Upper lobe of left lung (tissue), 6 donors: ENCODE measurements at regions not wholly inside any gene's neighbourhood (a gene's known extent, or its start where the extent isn't known, plus 50 kb on each side); places are given as distances from the start of the nearest gene placed in this dataset.

Source experiments
- ATAC-seq, 2 donors: fragments of 200-7000 bp; cut with Tn5 transposase; one replicate each; pipeline ENCODE4 v1.9.1; 2022; ENCODE audit warnings: mild to moderate bottlenecking in 2 of 2, moderate library complexity in 2 of 2; ENCODE audit not compliant: low FRiP score in 2 of 2
- DNase-seq, 2 donors: peaks; one replicate each; pipeline ENCODE4 v3.0.0-alpha.2; 2019 to 2020
- H3K27ac ChIP-seq, 4 donors: fragments of 200-600 bp; sonication (generic); one replicate each; pipeline ENCODE4 v1.5.1; 2016 to 2019
- H3K27me3 ChIP-seq, 4 donors: fragments of 200-600 bp; sonication (generic); one replicate each; pipeline ENCODE4 v1.5.1; 2017 to 2019
- H3K36me3 ChIP-seq, 4 donors: fragments of 200-600 bp; sonication (generic); one replicate each; pipeline ENCODE4 v1.5.1; 2016 to 2019
- H3K4me1 ChIP-seq, 4 donors: fragments of 200-600 bp; sonication (generic); one replicate each; pipeline ENCODE4 v1.5.1; 2018 to 2019
- H3K4me3 ChIP-seq, 4 donors: fragments of 200-600 bp; sonication (generic); one replicate each; pipeline ENCODE4 v1.5.1; 2017 to 2019; ENCODE audit warnings: mild to moderate bottlenecking in 2 of 4, moderate library complexity in 1 of 4
- H3K9me3 ChIP-seq, 4 donors: fragments of 200-600 bp; sonication (generic); one replicate each; pipeline ENCODE4 v1.5.1; 2018 to 2019
- CTCF ChIP-seq, 6 experiments: fragments of 450-650 bp in 4 of 6; fragments of 200-600 bp in 2 of 6; sonication (generic) in 2 of 6; IDR thresholded peaks; one replicate each; pipeline ENCODE4 v1.5.1; 2016 to 2019; ENCODE audit warnings: antibody characterized with exemption in 6 of 6
- EP300 ChIP-seq, 4 donors: sonication (generic); formaldehyde crosslinking; IDR thresholded peaks; one replicate each; pipeline ENCODE4 v1.5.1; 2017; ENCODE audit warnings: antibody characterized with exemption in 4 of 4, control low read depth in 2 of 4
- POLR2A ChIP-seq, 4 donors: fragments of 450-650 bp; IDR thresholded peaks; one replicate each; pipeline ENCODE4 v1.5.1; 2016 to 2017; ENCODE audit warnings: antibody characterized with exemption in 4 of 4, mild to moderate bottlenecking in 2 of 4
- POLR2AphosphoS5 ChIP-seq, 2 donors: sonication (generic); formaldehyde crosslinking; IDR thresholded peaks; one replicate each; pipeline ENCODE4 v1.5.1; 2017; ENCODE audit warnings: antibody characterized with exemption in 2 of 2
- WGBS, 2 donors: methylation state at CpG; one replicate each; pipeline ENCODE4 v1.1.5; 2017 to 2018; 5-methylcytosine and 5-hydroxymethylcytosine counted together
- donor health status: DM: no; HTN: no; CAD: no; lungs with moderate emphysema.
- donor health status: DM: no; HTN: yes; CAD: no; lungs with severe emphysema.

GRCh38 chr2:18167871-18168270 lies 289.4 kb downstream of the KCNS3 start:
- 56 to 64% methylated on average over 8 of the region's 8 CpGs for WGBS, 2 donors
- ATAC-seq (peak in 1 of 2 donors; percentile 15), DNase-seq (peak in 1 of 2 donors; percentile 38)
- no peak for TF ChIP-seq POLR2AphosphoS5 (IDR thresholded peaks at IDR 0.05)
- no peak for TF ChIP-seq CTCF (IDR thresholded peaks at IDR 0.05)
- no peak for TF ChIP-seq EP300 (IDR thresholded peaks at IDR 0.05)
- TF ChIP-seq POLR2A (IDR thresholded peaks at IDR 0.05): no peak
- H3K27ac ChIP-seq: peak overlapping the region in 2 of 4 donors; percentile 8 to 43
- H3K4me1 ChIP-seq: peaks cover 0 to 26% (median 20%) of the 10 kb centered on the region in 4 donors
- H3K36me3 ChIP-seq: no peaks in the 10 kb centered on the region
- no peaks in the 10 kb centered on the region for H3K27me3 ChIP-seq
- H3K9me3 ChIP-seq: no peaks in the 10 kb centered on the region
- peak overlapping the region in 2 of 4 donors; percentile 1 to 6 for H3K4me3 ChIP-seq

- no peaks in the 10 kb centered on the region for H3K27me3 ChIP-seq
- H3K36me3 ChIP-seq: no peaks in the 10 kb centered on the region
- H3K4me1 ChIP-seq: no peaks in the 10 kb centered on the region
- no peak overlapping the region for H3K4me3 ChIP-seq
- no peaks in the 10 kb centered on the region for H3K9me3 ChIP-seq
- ATAC-seq (no peak), DNase-seq (no peak)
- 91 to 94% methylated on average over 5 of the region's 5 CpGs for WGBS, 2 donors
- no peak overlapping the region for H3K27ac ChIP-seq
- TF ChIP-seq POLR2AphosphoS5 (IDR thresholded peaks at IDR 0.05): no peak
- no peak for TF ChIP-seq CTCF (IDR thresholded peaks at IDR 0.05)
- no peak for TF ChIP-seq EP300 (IDR thresholded peaks at IDR 0.05)
- no peak for TF ChIP-seq POLR2A (IDR thresholded peaks at IDR 0.05)
These were observed 283.2 kb downstream of the KCNS3 start for GRCh38 chr2:18161681-18162080.

GRCh38 chr2:18159896-18160295 lies 281.4 kb downstream of the KCNS3 start:
- no peak overlapping the region for H3K4me3 ChIP-seq
- WGBS, 2 donors: 60% methylated on average over 5 of the region's 5 CpGs
- no peaks in the 10 kb centered on the region for H3K36me3 ChIP-seq
- H3K27me3 ChIP-seq: no peaks in the 10 kb centered on the region
- TF ChIP-seq CTCF (IDR thresholded peaks at IDR 0.05) (no peak), POLR2AphosphoS5 (IDR thresholded peaks at IDR 0.05) (no peak), EP300 (IDR thresholded peaks at IDR 0.05) (no peak), POLR2A (IDR thresholded peaks at IDR 0.05) (no peak)
- no peak overlapping the region for H3K27ac ChIP-seq
- ATAC-seq: no peak
- H3K9me3 ChIP-seq: no peaks in the 10 kb centered on the region
- no peak for DNase-seq
- no peaks in the 10 kb centered on the region for H3K4me1 ChIP-seq

- no peaks in the 10 kb centered on the region for H3K36me3 ChIP-seq
- H3K9me3 ChIP-seq: no peaks in the 10 kb centered on the region
- WGBS, 2 donors: 92 to 95% methylated on average over 2 of the region's 2 CpGs
- H3K27ac ChIP-seq: no peak overlapping the region
- TF ChIP-seq CTCF (IDR thresholded peaks at IDR 0.05): no peak
- TF ChIP-seq POLR2AphosphoS5 (IDR thresholded peaks at IDR 0.05): no peak
- no peak for TF ChIP-seq EP300 (IDR thresholded peaks at IDR 0.05)
- no peak for TF ChIP-seq POLR2A (IDR thresholded peaks at IDR 0.05)
- no peaks in the 10 kb centered on the region for H3K27me3 ChIP-seq
- H3K4me1 ChIP-seq: no peaks in the 10 kb centered on the region
- ATAC-seq: no peak
- DNase-seq: no peak
- H3K4me3 ChIP-seq: no peak overlapping the region
These were observed 278.0 kb downstream of the KCNS3 start for GRCh38 chr2:18156421-18156820.

- Histone ChIP-seq H3K9me3 (no peaks in the 10 kb centered on the region), H3K36me3 (no peaks in the 10 kb centered on the region), H3K4me3 (no peak overlapping the region), H3K4me1 (no peaks in the 10 kb centered on the region), H3K27ac (no peak overlapping the region), H3K27me3 (no peaks in the 10 kb centered on the region)
- 47 to 58% methylated on average over 2 of the region's 2 CpGs for WGBS, 2 donors
- DNase-seq (no peak), ATAC-seq (no peak)
- TF ChIP-seq EP300 (IDR thresholded peaks at IDR 0.05): no peak
- TF ChIP-seq POLR2A (IDR thresholded peaks at IDR 0.05): no peak
- TF ChIP-seq CTCF (IDR thresholded peaks at IDR 0.05): no peak
These were observed 277.5 kb downstream of the KCNS3 start for GRCh38 chr2:18156002-18156401.
